Parathyroid adenoma (tissue), 2 donors: ENCODE measurements at regions not wholly inside any gene's neighbourhood (a gene's known extent, or its start where the extent isn't known, plus 50 kb on each side); places are given as distances from the start of the nearest gene placed in this dataset.

Experiments
- H2AFZ ChIP-seq: fragments of 300-600 bp; sonication (generic); one replicate; pipeline ENCODE4 v1.7.0; 2017; ENCODE audit warnings: antibody characterized with exemption, mild to moderate bottlenecking
- H3K27ac ChIP-seq: fragments of 300-600 bp; sonication (generic); one replicate; pipeline ENCODE4 v1.7.0; 2017
- H3K27me3 ChIP-seq: fragments of 300-600 bp; sonication (generic); one replicate; pipeline ENCODE4 v1.7.0; 2017; ENCODE audit warnings: low read length; ENCODE audit not compliant: control insufficient read depth, insufficient read depth
- H3K36me3 ChIP-seq: fragments of 300-600 bp; sonication (generic); one replicate; pipeline ENCODE4 v1.7.0; 2017; ENCODE audit warnings: low read length; ENCODE audit not compliant: control insufficient read depth, insufficient read depth
- H3K4me1 ChIP-seq: fragments of 300-600 bp; sonication (generic); one replicate; pipeline ENCODE4 v1.7.0; 2017; ENCODE audit warnings: control low read depth
- H3K4me2 ChIP-seq: fragments of 300-600 bp; sonication (generic); one replicate; pipeline ENCODE4 v1.7.0; 2017; ENCODE audit warnings: low read length
- H3K4me3 ChIP-seq: fragments of 300-600 bp; sonication (generic); one replicate; pipeline ENCODE4 v1.7.0; 2017; ENCODE audit warnings: low read depth, low read length
- H3K79me2 ChIP-seq: fragments of 300-600 bp; sonication (generic); one replicate; pipeline ENCODE4 v1.7.0; 2017; ENCODE audit warnings: control low read depth
- H3K9ac ChIP-seq: fragments of 300-600 bp; sonication (generic); one replicate; pipeline ENCODE4 v1.7.0; 2017; ENCODE audit warnings: mild to moderate bottlenecking
- H3K9me3 ChIP-seq: fragments of 300-600 bp; sonication (generic); one replicate; pipeline ENCODE4 v1.7.0; 2017; ENCODE audit warnings: low read length; ENCODE audit not compliant: control insufficient read depth
- CTCF ChIP-seq: fragments of 300-600 bp; sonication (generic); IDR thresholded peaks from one replicate; pipeline ENCODE4 v1.7.0; 2017; ENCODE audit warnings: antibody characterized with exemption, mild to moderate bottlenecking
- donor health status: primary hyperparathyroidism.

- H3K4me1 ChIP-seq, result no peaks in the 10 kb centered on the region
- no peak overlapping the region for H3K4me3 ChIP-seq
- H3K79me2 ChIP-seq, result no peaks in the 10 kb centered on the region
- H3K4me2 ChIP-seq, result no peak overlapping the region
- H3K27ac ChIP-seq, result no peak overlapping the region
- H3K27me3 ChIP-seq, result no peaks in the 10 kb centered on the region
- H2AFZ ChIP-seq, result no peak overlapping the region
- no peaks in the 10 kb centered on the region for H3K9me3 ChIP-seq
- no peak for TF ChIP-seq CTCF
- H3K9ac ChIP-seq, result no peak overlapping the region
- no peaks in the 10 kb centered on the region for H3K36me3 ChIP-seq
Observed at GRCh38 chr7:51772190-51772589, 455.6 kb upstream of the COBL start.

GRCh38 chr7:51764976-51765375 lies 448.4 kb upstream of the COBL start:
- Histone ChIP-seq H3K4me3 (no peak overlapping the region), H2AFZ (no peak overlapping the region), H3K4me1 (no peaks in the 10 kb centered on the region), H3K79me2 (no peaks in the 10 kb centered on the region), H3K4me2 (no peak overlapping the region), H3K9ac (no peak overlapping the region), H3K9me3 (no peaks in the 10 kb centered on the region), H3K27ac (no peak overlapping the region), H3K36me3 (no peaks in the 10 kb centered on the region), H3K27me3 (no peaks in the 10 kb centered on the region)
- no peak for TF ChIP-seq CTCF

GRCh38 chr7:51759985-51760384 lies 443.4 kb upstream of the COBL start:
- H3K4me1 ChIP-seq, result no peaks in the 10 kb centered on the region
- H2AFZ ChIP-seq, result no peak overlapping the region
- no peaks in the 10 kb centered on the region for H3K36me3 ChIP-seq
- no peaks in the 10 kb centered on the region for H3K79me2 ChIP-seq
- H3K9ac ChIP-seq, result no peak overlapping the region
- H3K27ac ChIP-seq, result no peak overlapping the region
- no peak for TF ChIP-seq CTCF
- H3K4me3 ChIP-seq, result no peak overlapping the region
- no peaks in the 10 kb centered on the region for H3K27me3 ChIP-seq
- no peaks in the 10 kb centered on the region for H3K9me3 ChIP-seq
- no peak overlapping the region for H3K4me2 ChIP-seq

- no peaks in the 10 kb centered on the region for H3K9me3 ChIP-seq
- H3K36me3 ChIP-seq, result no peaks in the 10 kb centered on the region
- H3K9ac ChIP-seq, result no peak overlapping the region
- H3K4me2 ChIP-seq, result no peak overlapping the region
- no peaks in the 10 kb centered on the region for H3K27me3 ChIP-seq
- no peaks in the 10 kb centered on the region for H3K4me1 ChIP-seq
- H3K4me3 ChIP-seq, result no peak overlapping the region
- no peak for TF ChIP-seq CTCF
- no peak overlapping the region for H2AFZ ChIP-seq
- no peaks in the 10 kb centered on the region for H3K79me2 ChIP-seq
- H3K27ac ChIP-seq, result no peak overlapping the region
Observed at GRCh38 chr7:51757960-51758359, 441.4 kb upstream of the COBL start.

GRCh38 chr7:51732951-51733350 lies 416.3 kb upstream of the COBL start:
- no peak for TF ChIP-seq CTCF
- H3K4me2 ChIP-seq, result no peak overlapping the region

More at GRCh38 chr7:51732951-51733350, 416.3 kb upstream of the COBL start:
- Histone ChIP-seq H3K36me3 (no peaks in the 10 kb centered on the region), H3K27ac (no peak overlapping the region), H3K4me3 (no peak overlapping the region), H3K4me1 (no peaks in the 10 kb centered on the region), H3K9ac (no peak overlapping the region), H3K9me3 (no peaks in the 10 kb centered on the region), H2AFZ (no peak overlapping the region), H3K27me3 (no peaks in the 10 kb centered on the region), H3K79me2 (no peaks in the 10 kb centered on the region)
